Ascending aorta (tissue), 2 donors: ENCODE measurements at regions not wholly inside any gene's neighbourhood (a gene's known extent, or its start where the extent isn't known, plus 50 kb on each side); places are given as distances from the start of the nearest gene placed in this dataset.

Experiments used
- DNase-seq, 2 donors: peaks; one replicate each; pipeline ENCODE4 v3.0.0-alpha.2; 2019; ENCODE audit warnings: low spot score in 2 of 2
- H3K27ac ChIP-seq, 2 donors: fragments of 200-600 bp; sonication (generic); one replicate each; pipeline ENCODE4 v1.5.1; 2016 to 2017; ENCODE audit warnings: mild to moderate bottlenecking in 1 of 2
- H3K27me3 ChIP-seq: fragments of 200-600 bp; sonication (generic); one replicate; pipeline ENCODE4 v1.5.1; 2017
- H3K36me3 ChIP-seq, 2 donors: fragments of 200-600 bp; sonication (generic); one replicate each; pipeline ENCODE4 v1.5.1; 2016
- H3K4me1 ChIP-seq, 2 donors: fragments of 200-600 bp; sonication (generic); one replicate each; pipeline ENCODE4 v1.5.1; 2016 to 2017; ENCODE audit warnings: mild to moderate bottlenecking in 1 of 2
- H3K4me3 ChIP-seq, 2 donors: fragments of 200-600 bp; sonication (generic); one replicate each; pipeline ENCODE4 v1.5.1; 2016 to 2017; ENCODE audit warnings: mild to moderate bottlenecking in 1 of 2
- H3K9me3 ChIP-seq, 2 donors: fragments of 200-600 bp; sonication (generic); one replicate each; pipeline ENCODE4 v1.5.1; 2016
- CTCF ChIP-seq, 3 experiments: fragments of 200-600 bp in 2 of 3; fragments of 450-650 bp in 1 of 3; sonication (generic) in 2 of 3; IDR thresholded peaks; one replicate each; pipeline ENCODE4 v1.5.1; 2016 to 2019; ENCODE audit warnings: antibody characterized with exemption in 3 of 3, mild to moderate bottlenecking in 1 of 3, moderate library complexity in 1 of 3
- intact Hi-C: fragments of 100-400 bp; cut with DNase I; formaldehyde crosslinking; loops from one replicate; pipeline ENCODE4 v1.15.1; 2023

DNA sequence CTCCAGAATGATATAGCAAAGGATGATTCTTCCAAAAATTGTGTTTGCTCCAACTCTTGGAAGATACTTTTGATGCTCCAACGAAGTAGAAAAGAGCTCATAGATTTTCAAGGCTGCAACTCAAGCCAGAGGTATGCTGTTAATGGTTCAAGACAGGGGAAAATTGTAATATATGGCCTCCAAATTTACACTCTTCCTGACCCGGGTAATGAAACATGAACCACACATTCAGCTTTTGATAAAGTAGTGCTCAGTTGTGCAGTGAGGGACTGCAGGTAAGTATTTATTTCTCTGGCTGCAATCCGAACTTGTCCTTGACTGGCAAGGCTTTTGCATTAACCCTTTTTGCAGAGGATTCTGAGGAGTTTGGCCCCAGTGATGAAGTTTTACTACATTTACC is 446.4 kb downstream of the RASEF start:
- Histone ChIP-seq H3K27ac (no peak overlapping the region), H3K27me3 (no peaks in the 10 kb centered on the region), H3K36me3 (no peaks in the 10 kb centered on the region), H3K4me3 (no peak overlapping the region), H3K4me1 (no peaks in the 10 kb centered on the region), H3K9me3 (no peaks in the 10 kb centered on the region)
- intact Hi-C loops = no loop called here
- DNase-seq = no peak
- no peak for TF ChIP-seq CTCF (IDR thresholded peaks at IDR 0.05)

GRCh38 chr9:82621447-82621846 is 441.5 kb downstream of the RASEF start:
- Histone ChIP-seq H3K36me3 (no peaks in the 10 kb centered on the region), H3K4me3 (no peak overlapping the region), H3K27me3 (no peaks in the 10 kb centered on the region), H3K4me1 (no peaks in the 10 kb centered on the region), H3K9me3 (no peaks in the 10 kb centered on the region), H3K27ac (no peak overlapping the region)
- DNase-seq = no peak
- TF ChIP-seq CTCF (IDR thresholded peaks at IDR 0.05) = no peak
- intact Hi-C loops = no loop called here

DNA sequence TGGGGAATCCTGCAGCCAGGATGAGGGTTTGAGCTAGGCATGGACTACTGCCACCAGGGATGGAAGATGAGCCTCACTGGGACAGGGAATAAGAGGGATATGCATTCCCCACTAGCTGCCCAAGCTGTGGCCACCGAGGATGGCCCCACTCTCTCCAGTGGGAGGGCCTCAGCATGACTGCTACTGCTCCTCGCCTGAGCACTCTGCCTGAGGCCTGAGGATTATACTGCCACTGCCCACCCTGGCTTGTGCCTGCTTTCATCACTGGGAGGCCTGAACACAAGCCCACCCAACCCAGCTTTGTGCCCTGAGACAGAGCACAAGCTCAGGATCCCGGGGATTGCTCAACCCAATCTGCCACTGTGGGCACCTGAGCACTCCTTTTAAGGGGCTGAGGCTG is 425.6 kb downstream of the RASEF start:
- Histone ChIP-seq H3K36me3 (no peaks in the 10 kb centered on the region), H3K27ac (no peak overlapping the region), H3K4me1 (no peaks in the 10 kb centered on the region), H3K9me3 (peaks cover 0 to 16% of the 10 kb centered on the region in 2 donors), H3K4me3 (no peak overlapping the region), H3K27me3 (no peaks in the 10 kb centered on the region)
- TF ChIP-seq CTCF (IDR thresholded peaks at IDR 0.05) = no peak
- no peak for DNase-seq
- intact Hi-C loops = no loop called here

- Histone ChIP-seq H3K27me3 (no peaks in the 10 kb centered on the region), H3K9me3 (peaks cover 0 to 3% of the 10 kb centered on the region in 2 donors), H3K4me3 (no peak overlapping the region), H3K27ac (no peak overlapping the region), H3K36me3 (no peaks in the 10 kb centered on the region), H3K4me1 (no peaks in the 10 kb centered on the region)
- no peak for TF ChIP-seq CTCF (IDR thresholded peaks at IDR 0.05)
- DNase-seq = no peak
- intact Hi-C loops = no loop called here
Observed at GRCh38 chr9:82645600-82645999, 417.3 kb downstream of the RASEF start.

GRCh38 chr9:82650368-82650767 is 412.6 kb downstream of the RASEF start:
- peaks cover 0 to 6% of the 10 kb centered on the region in 2 donors for H3K9me3 ChIP-seq
- H3K4me3 ChIP-seq = no peak overlapping the region
- DNase-seq = no peak
- no peaks in the 10 kb centered on the region for H3K36me3 ChIP-seq
- no peak for TF ChIP-seq CTCF (IDR thresholded peaks at IDR 0.05)
- H3K4me1 ChIP-seq = no peaks in the 10 kb centered on the region
- no peaks in the 10 kb centered on the region for H3K27me3 ChIP-seq
- intact Hi-C loops = no loop called here
- H3K27ac ChIP-seq = no peak overlapping the region

DNA sequence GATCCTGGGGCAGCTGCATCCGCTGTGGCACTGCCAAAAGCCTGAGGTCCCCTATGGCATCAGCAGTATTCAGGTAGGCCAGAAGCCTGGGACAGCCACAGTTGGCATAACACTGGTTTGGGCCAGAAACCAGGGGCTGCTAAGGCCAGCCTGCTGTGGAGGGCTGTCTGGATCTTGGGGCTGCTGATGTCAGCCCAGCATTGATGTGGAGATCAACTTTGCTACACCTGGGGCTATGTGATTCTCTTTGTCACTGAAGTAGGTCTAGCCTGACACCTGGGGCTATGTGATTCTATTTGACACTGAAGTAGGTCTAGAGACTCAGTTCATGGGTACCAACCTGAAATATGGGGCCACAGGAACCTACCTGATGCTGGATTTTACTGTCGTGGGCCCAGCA is 411.5 kb downstream of the RASEF start:
- intact Hi-C loops = no loop called here

More for the DNA sequence above, 411.5 kb downstream of the RASEF start:
- H3K27me3 ChIP-seq = no peaks in the 10 kb centered on the region
- H3K27ac ChIP-seq = no peak overlapping the region
- H3K36me3 ChIP-seq = no peaks in the 10 kb centered on the region
- H3K9me3 ChIP-seq = peaks cover 0 to 6% of the 10 kb centered on the region in 2 donors
- DNase-seq = no peak
- no peaks in the 10 kb centered on the region for H3K4me1 ChIP-seq
- TF ChIP-seq CTCF (IDR thresholded peaks at IDR 0.05) = no peak
- no peak overlapping the region for H3K4me3 ChIP-seq
